ENCODE measurements at regions not wholly inside any gene's neighbourhood (a gene's known extent, or its start where the extent isn't known, plus 50 kb on each side); places are given as distances from the start of the nearest gene placed in this dataset.

GRCh38 chr6:5937169-5937909 is 69.4 kb downstream of the NRN1 start:
- no peak overlapping the region for H3K4me3 ChIP-seq (ENCODE audit: low read depth, low read length)
- TF ChIP-seq CTCF (IDR thresholded peaks at IDR 0.05; ENCODE audit: borderline replicate concordance, insufficient read depth, low read depth, low read length) = no peak

GRCh38 chr6:5936631-5937030 is 70.1 kb downstream of the NRN1 start:
- H3K4me3 ChIP-seq (ENCODE audit: low read depth, low read length) = no peak overlapping the region
- no peak for TF ChIP-seq CTCF (IDR thresholded peaks at IDR 0.05; ENCODE audit: borderline replicate concordance, insufficient read depth, low read depth, low read length)

- TF ChIP-seq CTCF (IDR thresholded peaks at IDR 0.05; ENCODE audit: borderline replicate concordance, insufficient read depth, low read depth, low read length) = no peak
These were observed 70.6 kb downstream of the NRN1 start for GRCh38 chr6:5936140-5936539.

GRCh38 chr6:5930968-5931367 is 75.8 kb downstream of the NRN1 start:
- no peak overlapping the region for H3K4me3 ChIP-seq (ENCODE audit: low read depth, low read length)
- no peak for TF ChIP-seq CTCF (IDR thresholded peaks at IDR 0.05; ENCODE audit: borderline replicate concordance, insufficient read depth, low read depth, low read length)

More at GRCh38 chr6:5936140-5936539, 70.6 kb downstream of the NRN1 start:
- H3K4me3 ChIP-seq (ENCODE audit: low read depth, low read length) = no peak overlapping the region

- no peak overlapping the region for H3K4me3 ChIP-seq (ENCODE audit: low read depth, low read length)
- no peak for TF ChIP-seq CTCF (IDR thresholded peaks at IDR 0.05; ENCODE audit: borderline replicate concordance, insufficient read depth, low read depth, low read length)
These were observed 76.5 kb downstream of the NRN1 start for GRCh38 chr6:5930143-5930770.

GRCh38 chr6:5923840-5924239 is 82.9 kb downstream of the NRN1 start:
- no peak overlapping the region for H3K4me3 ChIP-seq (ENCODE audit: low read depth, low read length)
- no peak for TF ChIP-seq CTCF (IDR thresholded peaks at IDR 0.05; ENCODE audit: borderline replicate concordance, insufficient read depth, low read depth, low read length)

- no peak overlapping the region for H3K4me3 ChIP-seq (ENCODE audit: low read depth, low read length)
- no peak for TF ChIP-seq CTCF (IDR thresholded peaks at IDR 0.05; ENCODE audit: borderline replicate concordance, insufficient read depth, low read depth, low read length)
These were observed 84.5 kb downstream of the NRN1 start for GRCh38 chr6:5922230-5922629.
